GM19455 (cell line): ENCODE measurements at regions not wholly inside any gene's neighbourhood (a gene's known extent, or its start where the extent isn't known, plus 50 kb on each side); places are given as distances from the start of the nearest gene placed in this dataset.

Source experiments
- ATAC-seq: cut with Tn5 transposase; IDR thresholded peaks from one replicate; pipeline ENCODE4 v1.9.1; 2021; ENCODE audit not compliant: unreplicated experiment

DNA sequence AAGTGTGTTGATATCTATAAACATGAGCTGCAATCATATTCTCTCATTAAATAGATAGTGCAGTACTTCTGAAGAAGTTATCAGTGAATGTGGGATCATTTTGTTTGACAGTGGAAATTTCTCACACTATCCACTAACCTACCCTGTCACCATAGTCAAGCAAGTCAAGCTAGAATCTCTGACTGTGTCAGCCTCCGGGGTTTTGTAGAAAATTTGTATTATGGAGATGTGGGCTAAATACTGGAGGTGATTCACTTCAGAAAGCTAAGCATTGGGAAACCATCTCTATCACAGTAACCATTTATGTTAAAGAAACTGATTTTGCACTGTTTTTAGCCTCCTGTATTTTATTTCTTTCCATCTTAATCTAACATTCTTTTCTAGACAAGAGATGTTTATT, 126.6 kb upstream of the CREB1 start:
- no peak for ATAC-seq

DNA sequence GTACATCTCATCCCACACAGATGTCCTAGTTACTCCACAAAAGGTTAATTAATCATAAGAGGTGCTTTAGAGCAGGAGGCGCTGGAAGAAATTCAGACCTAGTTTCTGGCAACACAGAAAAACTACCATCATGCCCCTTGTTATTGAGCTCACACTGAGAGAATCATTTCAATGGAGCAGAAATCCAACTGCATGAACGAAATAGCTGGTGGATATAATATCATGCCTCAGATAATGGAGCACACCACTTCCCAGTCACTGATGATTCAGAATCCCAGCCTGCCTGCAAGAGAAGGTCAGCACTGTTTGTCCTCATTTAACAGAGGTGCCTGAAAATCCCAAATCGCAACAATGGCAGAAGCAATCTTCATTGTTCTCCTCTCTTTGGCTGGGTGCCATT, 125.8 kb upstream of the CREB1 start:
- ATAC-seq = no peak

DNA sequence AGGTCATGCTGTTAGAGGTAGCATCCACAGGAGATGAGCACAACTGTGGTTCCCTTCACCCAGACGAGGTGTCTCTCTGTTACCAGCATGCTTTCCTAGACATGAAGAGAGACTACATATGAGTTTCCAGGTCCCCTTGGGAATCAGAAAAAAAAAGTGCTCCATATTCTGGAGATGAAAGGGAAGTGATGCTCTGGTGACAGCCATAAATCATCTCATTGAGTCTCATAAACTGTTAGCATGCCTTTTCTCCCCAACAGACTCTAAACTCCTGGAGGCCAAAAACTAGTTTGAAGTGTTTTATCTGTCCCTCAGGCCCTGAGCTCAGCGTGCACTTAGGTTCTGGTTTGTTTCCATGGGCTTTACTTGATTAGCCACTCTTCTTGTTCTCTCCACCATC, 124.6 kb upstream of the CREB1 start:
- no peak for ATAC-seq

DNA sequence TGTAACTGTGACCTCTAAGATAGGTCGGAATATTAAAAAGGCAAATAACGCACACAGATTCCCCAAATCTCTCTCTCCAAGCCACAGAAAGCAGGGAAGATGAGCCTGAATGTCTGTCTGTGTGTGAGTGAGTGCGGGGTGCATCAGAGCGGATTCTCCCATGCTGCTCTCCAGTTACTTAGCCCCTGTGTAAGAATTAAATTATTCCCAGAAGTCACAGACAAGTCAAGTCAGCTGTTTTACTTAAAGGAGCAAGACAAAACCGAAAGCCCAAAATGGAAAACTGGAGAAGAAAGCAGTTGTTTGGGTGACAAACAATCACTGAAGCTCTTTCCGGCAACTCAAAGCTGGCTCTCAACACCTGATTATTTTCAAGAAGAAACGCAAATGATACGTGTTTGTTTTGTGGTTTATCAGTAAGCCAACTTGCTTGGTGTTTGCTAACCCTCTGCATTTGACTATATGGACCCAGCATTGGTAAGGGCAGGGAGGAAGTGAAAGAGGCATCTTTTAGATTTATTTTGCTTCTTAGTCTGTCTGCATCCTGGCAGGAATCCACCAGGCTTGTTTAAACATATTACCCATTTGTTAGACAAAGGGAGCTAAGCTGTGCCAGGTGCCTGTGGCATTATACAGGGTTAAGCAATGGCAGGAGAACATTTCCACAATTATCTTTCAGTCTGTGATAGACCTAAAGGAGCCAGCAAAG, 121.5 kb upstream of the CREB1 start:
- ATAC-seq = peak; percentile 88

DNA sequence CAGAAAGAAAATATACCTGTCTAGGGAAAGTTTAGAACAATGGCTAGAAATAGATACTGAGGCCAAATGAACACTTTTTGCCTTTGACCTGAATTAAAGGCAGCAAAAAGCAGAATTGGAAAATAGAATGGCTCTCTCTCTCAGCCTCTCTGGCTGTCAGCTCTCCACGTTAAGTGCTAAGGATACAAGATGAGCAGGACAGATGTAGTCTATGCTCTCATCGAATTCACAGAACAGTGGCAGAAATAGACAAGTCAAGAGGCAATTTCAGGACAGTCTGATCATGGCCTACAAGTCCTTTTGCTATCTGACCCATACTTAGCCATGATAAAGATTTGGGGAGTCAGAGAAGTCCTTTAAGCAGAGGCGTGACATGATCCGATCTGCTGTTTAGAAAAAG, 120.2 kb upstream of the CREB1 start:
- ATAC-seq = no peak

DNA sequence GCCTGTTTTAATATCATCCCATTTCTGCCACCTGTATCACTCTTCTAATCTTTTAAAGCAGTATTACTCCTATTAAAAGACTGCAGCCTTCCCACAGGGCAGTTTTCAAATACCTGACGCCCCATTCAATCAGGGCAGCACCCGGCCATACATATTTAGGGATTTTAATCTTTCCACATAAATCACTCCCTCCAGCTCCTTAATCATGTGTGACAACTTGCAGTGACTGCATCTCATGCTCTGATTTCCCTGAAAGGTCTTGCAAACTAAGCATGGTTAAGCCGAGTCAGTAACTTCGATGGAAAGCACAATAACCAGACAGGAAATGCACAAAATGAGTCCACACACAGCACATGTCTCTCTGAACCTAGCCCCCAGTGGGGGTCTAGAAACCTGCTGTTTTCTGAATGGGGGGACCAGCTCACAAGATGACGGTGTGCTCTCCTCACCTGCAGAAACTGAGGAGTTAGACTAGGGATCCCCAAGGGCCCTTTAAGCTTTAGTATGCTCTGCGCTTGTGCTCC, 116.9 kb upstream of the CREB1 start:
- no peak for ATAC-seq

DNA sequence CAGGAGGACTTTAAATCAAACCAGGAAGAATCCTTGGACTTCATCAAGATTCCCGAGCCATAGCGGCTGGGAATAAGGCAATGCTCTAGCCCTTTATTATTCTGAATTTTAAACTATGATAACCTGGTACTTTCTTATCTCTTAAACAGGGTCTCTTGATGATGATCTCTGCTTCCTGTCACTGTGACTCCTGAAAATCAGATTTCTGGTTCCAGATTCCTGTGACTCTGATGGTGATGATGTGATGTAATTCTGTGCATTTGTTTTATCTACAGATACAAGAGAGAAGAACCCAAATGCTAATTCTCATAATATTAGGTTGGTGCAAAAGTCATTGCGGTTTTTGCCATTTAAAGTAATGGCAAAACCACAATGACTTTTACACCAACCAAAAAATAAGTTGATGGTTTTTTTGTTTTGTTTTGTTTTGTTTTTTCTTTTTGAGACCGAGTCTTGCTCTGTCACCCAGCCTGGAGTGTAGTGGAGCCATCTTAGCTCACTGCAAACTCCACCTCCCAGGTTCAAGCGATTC, 116.3 kb upstream of the CREB1 start:
- ATAC-seq = no peak

DNA sequence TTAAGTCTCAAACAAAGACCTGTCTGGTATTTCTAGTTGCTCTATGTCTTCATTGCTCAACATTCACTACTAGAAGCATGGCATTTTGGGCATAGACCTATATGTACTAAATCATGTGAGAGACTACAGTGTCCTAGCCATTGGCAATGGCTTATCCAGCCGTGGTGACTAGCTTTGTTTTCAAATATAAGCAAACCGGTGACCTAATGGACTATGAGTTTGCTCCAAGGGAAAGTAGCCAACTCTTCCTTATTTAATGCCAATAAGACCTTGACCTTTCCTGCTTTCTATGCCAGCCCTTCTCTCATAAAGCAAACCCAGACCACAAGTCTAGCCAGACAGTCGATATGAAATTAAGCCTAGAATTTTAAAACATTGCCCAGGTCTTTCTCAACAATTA, 113.7 kb upstream of the CREB1 start:
- ATAC-seq = no peak

DNA sequence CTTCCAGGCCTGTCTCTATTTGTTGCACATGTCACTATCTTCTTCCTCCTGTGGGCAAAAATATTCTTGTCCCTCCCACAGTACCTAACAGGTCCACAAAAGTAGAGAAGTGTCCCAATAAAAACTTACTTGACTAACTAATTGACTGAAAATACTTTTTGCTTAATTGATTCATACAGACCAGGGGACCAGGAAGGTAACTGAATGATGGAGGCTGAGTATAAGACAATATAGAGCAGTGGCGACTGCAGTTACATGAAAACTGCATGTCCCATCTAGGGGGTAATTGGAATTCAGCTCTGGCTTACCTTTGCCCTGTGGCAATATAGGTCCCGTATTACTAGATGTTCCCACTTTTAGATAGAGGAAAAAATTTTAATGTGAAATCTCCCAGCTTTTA, 112.9 kb upstream of the CREB1 start:
- no peak for ATAC-seq

DNA sequence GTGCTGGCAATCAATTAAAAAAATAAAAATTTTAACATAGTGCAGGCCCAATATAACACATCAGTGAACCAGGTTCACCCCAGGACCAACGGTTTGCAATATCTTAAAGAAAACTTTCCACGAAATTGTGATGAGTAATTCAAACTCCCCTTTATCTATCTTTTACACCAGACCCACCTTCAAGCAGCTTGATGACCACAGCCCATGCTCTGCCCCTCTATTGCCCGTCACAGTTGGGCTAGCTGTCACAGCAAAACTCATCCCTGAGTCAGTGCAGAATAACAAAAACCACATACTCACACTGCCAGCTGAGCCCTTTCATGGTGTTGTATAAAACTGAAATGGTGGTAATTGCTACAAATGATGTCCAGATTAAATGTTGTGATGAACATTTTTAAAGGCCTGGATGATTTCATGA, 112.5 kb upstream of the CREB1 start:
- ATAC-seq = no peak

DNA sequence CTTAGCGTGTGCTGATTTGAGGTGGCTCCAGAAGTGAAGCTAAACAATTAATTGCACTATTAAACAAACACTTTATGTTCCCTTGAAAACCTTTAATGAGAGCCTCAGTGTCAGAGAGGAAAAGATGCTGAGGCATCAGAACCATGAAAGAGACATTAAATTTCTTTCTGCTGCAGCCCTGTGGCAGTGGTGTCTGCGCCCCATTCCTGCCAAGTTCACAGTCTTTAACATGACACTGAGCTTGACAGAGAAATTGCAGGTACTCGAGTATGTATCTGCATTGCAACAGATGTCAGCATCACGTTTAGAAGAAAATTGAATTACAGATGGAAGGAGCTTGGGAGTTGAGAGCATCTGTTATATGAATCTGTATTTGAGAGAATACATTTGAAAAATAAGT, 111.3 kb upstream of the CREB1 start:
- ATAC-seq = no peak

DNA sequence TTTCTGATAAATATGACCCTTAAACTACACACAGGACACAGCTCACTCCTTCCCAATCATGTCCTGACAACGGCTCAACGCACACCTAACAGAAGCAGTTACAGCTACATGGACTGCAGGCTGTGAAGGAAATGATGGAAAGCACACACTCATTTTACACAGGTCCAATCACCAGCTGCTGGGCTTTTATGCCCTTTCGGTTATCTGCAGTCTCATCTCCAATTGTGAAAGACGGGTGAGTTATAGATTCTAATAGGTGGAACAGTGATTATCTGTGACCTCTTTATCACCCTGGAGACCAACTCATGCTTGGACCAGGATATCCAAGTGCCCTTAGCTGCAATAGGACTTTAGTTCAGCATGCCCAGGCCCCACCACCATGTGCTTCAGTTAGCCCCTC, 110.4 kb upstream of the CREB1 start:
- ATAC-seq = no peak

DNA sequence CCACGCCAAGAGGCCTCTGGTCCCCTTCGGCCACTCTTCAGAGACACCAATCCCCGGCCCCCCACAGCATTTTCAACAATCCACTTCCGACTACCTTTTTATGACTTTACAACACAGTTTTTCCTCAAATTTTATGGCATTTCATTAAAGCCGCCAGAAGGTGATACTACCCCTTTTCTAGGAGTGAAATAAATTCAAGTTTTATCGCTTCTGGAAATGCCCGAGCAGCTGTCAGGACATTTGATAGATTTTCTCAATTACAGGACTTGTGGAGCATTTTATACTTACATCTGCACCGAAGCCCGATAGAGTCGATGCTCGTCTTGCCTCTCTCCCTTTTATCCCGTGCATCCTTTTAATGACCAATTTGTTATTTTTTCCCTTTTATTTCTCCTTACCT, 108.1 kb upstream of the CREB1 start:
- no peak for ATAC-seq

DNA sequence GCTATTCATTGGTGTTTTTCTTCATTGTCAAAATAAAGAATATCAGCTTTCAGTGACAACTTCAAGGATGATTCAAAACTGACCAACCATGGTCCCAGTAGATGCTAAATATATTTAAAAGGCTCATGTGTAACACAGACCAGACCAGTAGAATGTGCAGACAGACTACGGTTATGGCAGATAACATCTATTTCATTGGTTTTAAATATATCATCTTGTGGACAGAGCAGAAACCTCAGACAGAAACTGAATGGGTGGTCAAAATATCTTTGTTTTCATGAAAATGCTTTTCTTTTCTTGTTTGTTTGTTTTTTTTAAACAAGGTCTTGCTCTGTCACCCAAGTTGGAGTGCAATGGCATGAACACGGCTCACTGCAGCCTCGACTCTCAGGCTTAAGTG, 107.4 kb upstream of the CREB1 start:
- no peak for ATAC-seq

DNA sequence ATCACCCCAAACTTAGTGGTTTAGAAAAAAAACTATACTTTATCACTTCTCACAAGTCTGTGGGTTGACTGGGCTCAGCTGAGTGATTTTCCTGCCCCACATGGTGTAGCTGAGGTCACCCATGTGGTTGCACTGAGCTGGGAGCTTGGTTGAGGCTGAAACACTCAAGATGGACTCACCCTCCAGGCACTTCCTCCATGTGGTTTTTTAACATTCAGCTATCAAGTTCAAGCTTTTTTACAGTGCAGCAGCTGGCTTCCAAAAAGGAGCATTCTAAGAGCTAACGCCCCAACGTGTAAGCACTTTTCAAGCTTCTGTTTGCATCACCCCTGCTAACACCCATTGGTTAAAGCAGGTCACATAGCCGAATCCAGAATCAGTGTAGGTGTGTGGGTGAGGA, 105.9 kb upstream of the CREB1 start:
- peak; percentile 85 for ATAC-seq

DNA sequence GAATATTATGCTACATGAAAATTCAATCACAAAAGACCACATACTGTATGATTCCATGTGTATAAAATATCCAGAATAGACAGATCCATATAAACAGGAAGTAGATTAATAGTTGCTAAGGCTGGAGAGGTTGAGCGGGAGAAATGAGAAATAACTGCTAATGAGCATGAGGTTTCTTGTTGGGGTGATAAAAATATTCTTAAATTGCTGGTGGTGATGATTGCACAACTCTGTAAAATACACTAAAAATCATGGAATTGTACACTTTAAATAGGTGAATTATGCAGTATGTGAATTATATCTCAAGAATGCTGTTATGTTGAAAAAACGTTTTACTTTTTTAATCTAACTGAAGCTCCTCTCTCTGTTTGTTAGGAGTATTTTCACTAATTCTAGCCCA, 101.8 kb upstream of the CREB1 start:
- ATAC-seq = no peak

DNA sequence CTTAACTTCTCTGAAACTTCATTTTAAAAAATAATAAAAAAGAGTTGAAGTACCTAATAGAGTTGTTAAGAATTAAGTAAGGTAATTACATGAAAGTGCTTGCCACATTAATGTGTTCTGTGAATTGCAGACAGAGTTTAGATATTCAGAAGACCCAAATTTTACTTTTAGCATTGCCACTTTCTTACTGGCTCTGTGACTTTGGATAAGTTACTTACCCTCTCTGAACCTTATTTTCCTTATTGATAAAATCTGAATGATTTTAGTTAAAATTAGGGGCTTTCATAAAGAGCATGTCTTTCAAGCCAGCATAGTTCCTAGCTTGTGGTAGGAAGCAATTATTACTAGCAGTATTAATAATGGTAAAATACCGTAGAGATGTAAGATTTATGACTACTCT, 101.2 kb upstream of the CREB1 start:
- ATAC-seq = no peak

DNA sequence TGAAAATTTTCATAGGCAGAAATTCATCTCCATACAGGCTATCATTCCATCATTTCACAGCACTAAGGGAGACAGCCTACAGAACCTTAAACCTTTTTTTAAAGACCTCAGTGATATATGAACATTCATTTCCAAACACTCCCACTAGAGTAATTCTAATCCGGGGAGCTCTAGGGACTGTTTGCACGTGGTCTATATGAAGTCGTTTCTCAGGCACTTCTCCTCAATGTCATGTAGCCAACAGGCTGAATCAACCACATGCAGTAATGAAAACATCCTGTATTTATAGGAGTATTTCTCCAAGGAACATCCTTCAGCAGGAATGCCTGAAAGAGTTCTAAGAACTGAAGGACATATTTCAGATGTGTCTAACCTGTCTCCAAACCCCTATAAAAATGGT, 97.3 kb upstream of the CREB1 start:
- no peak for ATAC-seq

DNA sequence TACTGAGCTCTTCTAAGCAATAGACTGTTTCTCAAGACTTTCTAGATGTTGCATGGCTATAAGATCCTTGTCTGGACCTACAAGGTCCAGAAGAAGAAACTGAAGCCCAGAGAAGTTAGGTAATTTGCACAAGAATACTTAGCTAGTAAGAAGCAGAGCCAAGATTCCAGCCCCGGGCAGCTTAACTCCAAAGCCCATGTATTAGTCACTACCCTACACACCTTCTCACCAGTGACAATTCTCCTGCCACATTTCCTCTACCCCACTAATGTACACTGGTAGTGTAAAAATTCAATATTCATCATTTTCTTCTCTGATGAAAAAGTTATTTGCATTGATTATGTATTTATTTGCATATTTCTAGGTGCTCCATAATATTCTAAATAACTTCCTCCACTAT, 95.5 kb upstream of the CREB1 start:
- no peak for ATAC-seq

DNA sequence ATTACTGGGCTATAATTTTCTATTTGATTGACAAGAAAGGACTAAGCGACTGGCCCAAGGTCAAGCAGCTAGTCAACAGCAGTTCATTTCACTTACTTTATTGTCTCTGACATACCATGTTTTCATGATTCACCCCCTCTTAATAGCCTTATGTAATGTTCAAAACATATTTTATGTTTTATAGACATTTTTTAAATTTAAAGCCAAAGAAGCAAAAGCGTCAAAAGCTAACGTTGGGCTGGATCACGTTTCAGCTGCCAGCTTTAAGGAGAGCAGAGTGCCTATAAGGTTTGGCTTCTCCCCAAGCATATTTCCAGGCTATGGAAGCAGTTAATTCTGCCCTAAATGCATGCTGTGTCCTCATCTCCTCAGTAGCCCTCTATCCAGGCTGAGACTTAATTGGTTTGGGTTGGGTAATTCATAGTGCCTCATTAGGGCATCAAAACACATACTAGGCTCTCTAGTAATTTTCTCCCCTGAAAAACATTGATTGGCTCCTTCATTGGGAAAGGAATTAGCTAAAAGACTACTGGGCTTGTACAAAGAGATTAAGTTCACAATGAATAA, 94.8 kb upstream of the CREB1 start:
- ATAC-seq = no peak

DNA sequence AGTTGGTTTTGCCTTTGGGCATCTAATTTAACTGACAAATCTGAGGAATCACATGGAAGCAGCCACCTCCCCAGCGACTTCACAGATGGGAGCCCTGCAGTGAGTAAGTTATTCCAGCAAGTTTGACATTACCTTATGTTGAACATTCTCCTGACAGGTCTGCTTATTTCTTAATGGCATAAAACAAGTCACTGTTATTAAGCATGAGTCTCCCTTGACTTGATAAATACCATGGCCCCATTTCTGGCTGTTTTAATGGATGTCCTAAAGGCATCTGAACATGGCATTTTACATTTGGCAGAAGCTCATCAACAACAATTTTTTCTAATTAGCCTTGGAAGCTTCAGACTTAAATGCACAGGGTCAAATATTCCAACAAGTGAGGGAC, 92.6 kb upstream of the CREB1 start:
- no peak for ATAC-seq

DNA sequence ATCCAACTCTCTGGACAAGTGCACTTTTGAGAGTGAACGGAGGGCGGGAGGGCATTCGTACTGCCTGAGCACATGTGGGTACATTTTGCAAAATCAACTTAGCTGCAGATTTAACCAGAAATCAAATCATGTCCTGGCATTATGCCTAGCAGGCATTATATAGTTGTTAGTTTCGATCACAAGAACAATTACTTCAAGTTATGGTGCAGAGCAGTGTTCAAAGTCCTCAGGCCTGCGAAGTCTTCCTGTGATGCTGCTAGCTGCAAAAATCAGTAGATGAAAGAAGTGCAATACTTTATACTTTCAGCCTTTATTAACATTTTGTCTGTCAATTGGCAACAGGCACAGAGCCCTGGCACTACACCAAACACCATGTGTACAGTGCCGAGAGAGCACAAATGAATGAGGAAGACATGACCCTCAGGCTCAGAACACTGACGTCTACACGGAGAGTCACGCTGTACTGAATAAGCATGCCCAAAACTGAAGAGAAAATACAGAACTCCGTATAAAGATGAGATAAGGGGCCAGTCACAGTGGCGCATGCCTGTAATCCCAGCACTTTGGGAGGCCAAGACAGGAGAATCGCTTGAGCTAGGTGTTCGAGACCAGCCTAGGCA, 92.1 kb upstream of the CREB1 start:
- ATAC-seq = no peak
